Peyer's patch (tissue), 4 donors: ENCODE measurements at regions not wholly inside any gene's neighbourhood (a gene's known extent, or its start where the extent isn't known, plus 50 kb on each side); places are given as distances from the start of the nearest gene placed in this dataset.

Source experiments
- CTCF ChIP-seq, 6 experiments: fragments of 450-650 bp in 4 of 6; fragments of 200-600 bp in 2 of 6; sonication (generic) in 1 of 6; IDR thresholded peaks; one replicate each; pipeline ENCODE4 v1.5.1; 2017 to 2019; ENCODE audit warnings: antibody characterized with exemption in 6 of 6, mild to moderate bottlenecking in 3 of 6, moderate library complexity in 1 of 6
- POLR2A ChIP-seq, 2 donors: fragments of 450-650 bp; IDR thresholded peaks; one replicate each; pipeline ENCODE4 v1.5.1; 2017; ENCODE audit warnings: antibody characterized with exemption in 2 of 2, mild to moderate bottlenecking in 2 of 2, moderate library complexity in 2 of 2

- TF ChIP-seq CTCF (IDR thresholded peaks at IDR 0.05): no peak
- TF ChIP-seq POLR2A (IDR thresholded peaks at IDR 0.05): no peak
These were observed 71.2 kb upstream of the CCN6 start for GRCh38 chr6:111982681-111983080.
